Brain microvascular endothelial cell (primary cell): ENCODE measurements at regions not wholly inside any gene's neighbourhood (a gene's known extent, or its start where the extent isn't known, plus 50 kb on each side); places are given as distances from the start of the nearest gene placed in this dataset.

Experiments used
- DNase-seq: peaks from one replicate; pipeline ENCODE4 v3.0.0-alpha.2; 2020
- H3K27ac ChIP-seq: fragments of 250-450 bp; sonication (Bioruptor Pico); 2 replicates; pipeline ENCODE4 v1.5.1; 2020; ENCODE audit warnings: mild to moderate bottlenecking, moderate library complexity
- H3K27me3 ChIP-seq: fragments of 250-450 bp; sonication (Bioruptor Pico); replicated peaks from 2 replicates; pipeline ENCODE4 v1.5.1; 2020; ENCODE audit warnings: mild to moderate bottlenecking
- H3K36me3 ChIP-seq: fragments of 250-450 bp; sonication (Bioruptor Pico); replicated peaks from 2 replicates; pipeline ENCODE4 v1.5.1; 2020; ENCODE audit warnings: mild to moderate bottlenecking
- H3K4me3 ChIP-seq: 2 replicates; pipeline ENCODE4 v1.5.1; 2011; ENCODE audit warnings: low read depth, mild to moderate bottlenecking, control low read depth, low read length, moderate library complexity
- in situ Hi-C: cut with HindIII; loops from 2 replicates; pipeline ENCODE4 v1.10.0; 2017; ENCODE audit warnings: low sequenced_read_pairs, low pct_ligation_motif_present
- TF ChIP-seq, protein P1 (sequence below): IDR thresholded peaks from 2 replicates; pipeline ENCODE4 v1.5.1; 2011; ENCODE audit warnings: low read depth, mild to moderate bottlenecking, moderate library complexity, low read length, control low read depth, inconsistent platforms; ENCODE audit errors: missing control alignments

DNA sequence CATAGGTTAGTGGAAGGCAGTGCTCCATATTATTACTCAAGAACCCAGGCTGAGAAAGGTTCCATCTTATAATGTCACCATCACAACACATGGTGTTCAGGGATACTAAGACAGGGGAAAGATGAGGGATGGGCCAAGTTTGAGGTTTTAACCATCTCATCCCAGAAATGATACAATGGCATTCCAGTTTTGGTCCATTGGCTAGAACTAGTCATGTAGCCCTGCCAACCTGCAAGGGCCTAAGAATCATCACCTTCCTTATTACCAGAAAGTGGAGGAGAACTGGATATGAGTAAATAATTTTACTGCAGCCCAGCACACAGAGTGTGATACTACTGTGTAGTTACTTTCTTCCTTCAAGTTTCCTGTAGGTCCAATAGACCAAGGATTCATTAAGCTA, 144.5 kb upstream of the ABCA1 start:
- no peak overlapping the region for H3K4me3 ChIP-seq
- in situ Hi-C loops, result no loop called here
- H3K27ac ChIP-seq, result no peak overlapping the region
- TF ChIP-seq, protein P1, sequence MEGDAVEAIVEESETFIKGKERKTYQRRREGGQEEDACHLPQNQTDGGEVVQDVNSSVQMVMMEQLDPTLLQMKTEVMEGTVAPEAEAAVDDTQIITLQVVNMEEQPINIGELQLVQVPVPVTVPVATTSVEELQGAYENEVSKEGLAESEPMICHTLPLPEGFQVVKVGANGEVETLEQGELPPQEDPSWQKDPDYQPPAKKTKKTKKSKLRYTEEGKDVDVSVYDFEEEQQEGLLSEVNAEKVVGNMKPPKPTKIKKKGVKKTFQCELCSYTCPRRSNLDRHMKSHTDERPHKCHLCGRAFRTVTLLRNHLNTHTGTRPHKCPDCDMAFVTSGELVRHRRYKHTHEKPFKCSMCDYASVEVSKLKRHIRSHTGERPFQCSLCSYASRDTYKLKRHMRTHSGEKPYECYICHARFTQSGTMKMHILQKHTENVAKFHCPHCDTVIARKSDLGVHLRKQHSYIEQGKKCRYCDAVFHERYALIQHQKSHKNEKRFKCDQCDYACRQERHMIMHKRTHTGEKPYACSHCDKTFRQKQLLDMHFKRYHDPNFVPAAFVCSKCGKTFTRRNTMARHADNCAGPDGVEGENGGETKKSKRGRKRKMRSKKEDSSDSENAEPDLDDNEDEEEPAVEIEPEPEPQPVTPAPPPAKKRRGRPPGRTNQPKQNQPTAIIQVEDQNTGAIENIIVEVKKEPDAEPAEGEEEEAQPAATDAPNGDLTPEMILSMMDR, result no peak
- no peaks in the 10 kb centered on the region for H3K36me3 ChIP-seq
- no peak for DNase-seq
- H3K27me3 ChIP-seq, result no peaks in the 10 kb centered on the region

DNA sequence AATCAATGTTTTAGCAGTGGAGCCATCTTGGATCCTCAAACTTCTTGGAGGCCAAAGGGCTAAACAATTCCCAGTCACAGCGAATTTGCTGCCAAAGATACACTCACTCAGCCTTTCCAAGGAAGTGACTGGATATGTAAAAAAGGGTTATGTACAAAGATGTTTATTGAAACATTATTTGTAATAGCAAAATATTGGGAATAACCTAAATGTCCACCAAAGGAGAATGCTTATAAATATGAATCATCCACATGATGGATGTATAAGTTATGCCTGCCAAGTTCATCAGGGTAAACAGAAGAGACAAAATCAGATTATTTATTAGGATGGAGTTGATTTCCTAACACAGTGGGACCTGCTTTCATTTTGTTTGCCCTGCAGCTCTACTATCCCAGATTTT, 145.2 kb upstream of the ABCA1 start:
- Histone ChIP-seq H3K27me3 (no peaks in the 10 kb centered on the region), H3K27ac (no peak overlapping the region), H3K4me3 (no peak overlapping the region), H3K36me3 (no peaks in the 10 kb centered on the region)
- DNase-seq, result no peak
- in situ Hi-C loops, result no loop called here
- TF ChIP-seq, protein P1, result no peak

DNA sequence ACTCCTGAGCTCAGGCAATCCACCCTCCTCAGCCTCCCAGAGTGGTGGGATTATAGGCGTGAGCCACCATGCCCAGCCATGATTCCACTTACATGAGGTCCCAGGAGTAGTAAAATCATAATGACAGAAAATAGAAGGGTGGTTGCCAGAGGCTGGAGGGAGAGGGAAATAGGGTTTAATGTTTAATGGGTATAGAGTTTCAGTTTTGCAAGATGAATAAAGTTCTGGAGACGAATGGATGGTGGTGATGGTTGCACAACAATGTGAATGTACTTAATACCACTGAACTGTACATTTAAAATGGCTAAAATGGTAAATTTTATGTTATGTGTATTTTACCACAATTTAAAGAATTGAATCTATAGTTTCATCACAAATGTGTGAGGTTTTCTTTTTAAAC, 146.5 kb upstream of the ABCA1 start:
- in situ Hi-C loops, result no loop called here
- Histone ChIP-seq H3K36me3 (no peaks in the 10 kb centered on the region), H3K4me3 (no peak overlapping the region), H3K27me3 (no peaks in the 10 kb centered on the region), H3K27ac (no peak overlapping the region)
- TF ChIP-seq, protein P1, result no peak
- DNase-seq, result no peak

DNA sequence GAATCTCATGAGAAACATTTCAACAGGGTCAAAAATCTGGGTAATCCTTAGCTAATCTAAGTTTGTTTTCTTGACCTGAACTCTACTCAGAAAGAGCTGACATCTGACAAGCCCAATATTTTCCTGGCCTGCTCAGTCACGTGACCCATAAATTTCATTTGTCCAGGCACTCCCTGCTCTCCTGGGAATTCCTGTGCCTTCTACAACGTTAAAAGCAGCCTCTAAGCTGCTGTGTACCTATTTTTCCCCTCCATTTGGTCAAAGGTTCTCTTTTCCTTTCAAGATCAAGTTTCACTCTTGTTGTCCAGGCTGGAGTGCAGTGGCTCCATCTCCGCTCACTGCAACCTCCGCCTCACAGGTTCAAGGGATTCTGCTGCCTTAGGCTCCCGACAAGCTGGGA, 148.8 kb upstream of the ABCA1 start:
- Histone ChIP-seq H3K27ac (no peak overlapping the region), H3K27me3 (no peaks in the 10 kb centered on the region), H3K4me3 (no peak overlapping the region), H3K36me3 (no peaks in the 10 kb centered on the region)
- DNase-seq, result no peak
- TF ChIP-seq, protein P1, result no peak
- in situ Hi-C loops, result no loop called here

DNA sequence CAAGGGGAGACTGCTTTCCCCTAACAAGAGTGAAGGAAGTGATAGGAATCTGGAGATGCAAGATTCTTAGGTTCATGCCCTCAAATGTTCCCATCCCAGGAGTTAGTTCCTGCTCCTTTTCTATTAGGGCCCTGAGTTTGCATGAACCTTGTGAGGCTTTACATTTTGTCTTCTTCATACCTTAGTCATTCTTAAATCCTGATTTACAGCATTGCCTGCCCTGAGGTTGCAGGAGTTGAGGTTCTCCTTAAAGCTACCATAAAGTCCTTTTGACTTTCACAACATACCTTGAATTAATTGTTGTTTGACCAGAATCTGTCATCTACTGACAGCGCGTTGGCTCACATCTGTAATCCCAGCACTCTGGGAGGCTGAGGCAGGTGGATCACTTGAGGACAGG, 151.5 kb upstream of the ABCA1 start:
- H3K27ac ChIP-seq, result no peak overlapping the region
- no peaks in the 10 kb centered on the region for H3K36me3 ChIP-seq
- TF ChIP-seq, protein P1, result no peak
- no peak overlapping the region for H3K4me3 ChIP-seq
- H3K27me3 ChIP-seq, result no peaks in the 10 kb centered on the region
- in situ Hi-C loops, result no loop called here
- no peak for DNase-seq

DNA sequence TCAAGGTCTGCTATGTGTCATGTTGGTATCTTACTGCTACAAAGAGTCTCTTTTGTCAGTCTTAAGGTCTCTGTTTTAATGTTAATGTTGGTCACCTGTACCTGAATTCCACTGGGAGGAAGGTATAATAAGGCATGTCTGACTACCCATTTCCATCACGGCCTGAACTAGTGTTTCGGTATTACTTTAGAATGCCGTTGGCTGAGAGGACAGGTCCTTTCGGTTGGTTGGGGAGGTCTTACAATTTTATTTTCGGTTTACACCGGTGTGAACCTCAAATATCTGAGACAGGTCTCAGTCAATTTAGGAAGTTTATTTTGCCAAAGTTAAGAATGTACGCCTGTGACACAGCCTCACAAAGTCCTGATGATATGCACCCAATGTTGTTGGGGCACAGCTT, 154.9 kb upstream of the ABCA1 start:
- in situ Hi-C loops, result no loop called here
- Histone ChIP-seq H3K27ac (no peak overlapping the region), H3K36me3 (no peaks in the 10 kb centered on the region), H3K4me3 (no peak overlapping the region), H3K27me3 (no peaks in the 10 kb centered on the region)
- TF ChIP-seq, protein P1, result no peak
- DNase-seq, result no peak
